Breast epithelium (tissue), 4 donors: ENCODE measurements at regions not wholly inside any gene's neighbourhood (a gene's known extent, or its start where the extent isn't known, plus 50 kb on each side); places are given as distances from the start of the nearest gene placed in this dataset.

Source experiments
- DNase-seq, 2 donors: peaks; one replicate each; pipeline ENCODE4 v3.0.0-alpha.2; 2019; ENCODE audit warnings: low spot score in 2 of 2
- H3K27ac ChIP-seq, 2 donors: fragments of 200-600 bp; sonication (generic) in 1 of 2; one replicate each; pipeline ENCODE4 v1.5.1; 2016 to 2019; ENCODE audit warnings: mild to moderate bottlenecking in 1 of 2
- H3K27me3 ChIP-seq, 2 donors: fragments of 200-600 bp; sonication (generic) in 1 of 2; one replicate each; pipeline versions ENCODE4 v1.5.1 to v1.6.0; 2017 to 2019; ENCODE audit warnings: control low read depth in 1 of 2, mild to moderate bottlenecking in 1 of 2
- H3K36me3 ChIP-seq: fragments of 200-600 bp; one replicate; pipeline ENCODE4 v1.5.1; 2019
- H3K4me1 ChIP-seq, 2 donors: fragments of 200-600 bp; sonication (generic); one replicate each; pipeline ENCODE4 v1.5.1; 2016 to 2019; ENCODE audit warnings: control low read depth in 1 of 2
- H3K4me3 ChIP-seq, 3 donors: fragments of 200-600 bp; sonication (generic); 1 replicate in 2 of 3; 2 replicates in 1 of 3; pipeline ENCODE4 v1.5.1; 2016 to 2019; ENCODE audit warnings: mild to moderate bottlenecking in 3 of 3, moderate library complexity in 2 of 3
- H3K9me3 ChIP-seq, 2 donors: fragments of 200-600 bp; sonication (generic) in 1 of 2; one replicate each; pipeline ENCODE4 v1.5.1; 2016 to 2019; ENCODE audit warnings: control low read depth in 1 of 2
- CTCF ChIP-seq, 3 donors: fragments of 450-650 bp; IDR thresholded peaks; one replicate each; pipeline ENCODE4 v1.5.1; 2016 to 2017; ENCODE audit warnings: antibody characterized with exemption in 3 of 3, mild to moderate bottlenecking in 3 of 3, moderate library complexity in 3 of 3
- POLR2A ChIP-seq: fragments of 450-650 bp; IDR thresholded peaks from one replicate; pipeline ENCODE4 v1.6.1; 2016; ENCODE audit warnings: antibody characterized with exemption, mild to moderate bottlenecking, moderate library complexity
- POLR2AphosphoS5 ChIP-seq, 3 donors: sonication (generic); formaldehyde crosslinking; IDR thresholded peaks; one replicate each; pipeline ENCODE4 v1.6.1; 2017; ENCODE audit warnings: antibody characterized with exemption in 3 of 3
- intact Hi-C: fragments of 100-400 bp; cut with DNase I; formaldehyde crosslinking; loops from one replicate; pipeline ENCODE4 v1.15.1; 2023; ENCODE audit warnings: low total_unique reads

- Histone ChIP-seq H3K9me3 (no peaks in the 10 kb centered on the region), H3K36me3 (no peaks in the 10 kb centered on the region), H3K4me1 (no peaks in the 10 kb centered on the region), H3K27me3 (peaks cover 0 to 3% of the 10 kb centered on the region in 2 donors), H3K4me3 (no peak overlapping the region), H3K27ac (no peak overlapping the region)
- intact Hi-C loops = no loop called here
- TF ChIP-seq POLR2AphosphoS5 (IDR thresholded peaks at IDR 0.05) (no peak), CTCF (IDR thresholded peaks at IDR 0.05) (no peak), POLR2A (no peak)
- DNase-seq = no peak
Observed at GRCh38 chr22:22817468-22818201, 70.0 kb upstream of the IGLL5 start.

DNA sequence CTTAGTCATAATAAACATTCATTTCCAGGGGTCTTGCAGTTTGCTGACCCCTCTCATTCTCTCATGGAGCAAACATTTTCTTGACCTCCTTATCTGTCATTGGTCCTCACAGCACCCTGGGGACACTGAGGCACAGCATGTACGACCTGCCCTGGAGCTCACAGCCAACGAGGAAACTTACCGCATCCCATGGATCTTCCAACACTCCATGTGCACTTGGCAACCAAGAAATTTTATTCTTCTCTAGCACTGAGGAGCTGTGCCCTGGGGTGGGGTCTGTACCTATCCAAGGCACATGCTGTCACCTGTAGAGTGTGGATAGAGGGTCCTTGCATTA lies 69.4 kb upstream of the IGLL5 start:
- Histone ChIP-seq H3K4me3 (no peak overlapping the region), H3K4me1 (no peaks in the 10 kb centered on the region), H3K9me3 (no peaks in the 10 kb centered on the region), H3K27me3 (peaks cover 0 to 3% of the 10 kb centered on the region in 2 donors), H3K36me3 (no peaks in the 10 kb centered on the region), H3K27ac (no peak overlapping the region)
- TF ChIP-seq CTCF (IDR thresholded peaks at IDR 0.05) = no peak
- TF ChIP-seq POLR2AphosphoS5 (IDR thresholded peaks at IDR 0.05) = no peak
- no peak for TF ChIP-seq POLR2A
- no peak for DNase-seq
- intact Hi-C loops = no loop called here

GRCh38 chr22:22818861-22819855 lies 68.5 kb upstream of the IGLL5 start:
- intact Hi-C loops = no loop called here
- TF ChIP-seq POLR2AphosphoS5 (IDR thresholded peaks at IDR 0.05) (no peak), CTCF (IDR thresholded peaks at IDR 0.05) (no peak), POLR2A (no peak)

DNA sequence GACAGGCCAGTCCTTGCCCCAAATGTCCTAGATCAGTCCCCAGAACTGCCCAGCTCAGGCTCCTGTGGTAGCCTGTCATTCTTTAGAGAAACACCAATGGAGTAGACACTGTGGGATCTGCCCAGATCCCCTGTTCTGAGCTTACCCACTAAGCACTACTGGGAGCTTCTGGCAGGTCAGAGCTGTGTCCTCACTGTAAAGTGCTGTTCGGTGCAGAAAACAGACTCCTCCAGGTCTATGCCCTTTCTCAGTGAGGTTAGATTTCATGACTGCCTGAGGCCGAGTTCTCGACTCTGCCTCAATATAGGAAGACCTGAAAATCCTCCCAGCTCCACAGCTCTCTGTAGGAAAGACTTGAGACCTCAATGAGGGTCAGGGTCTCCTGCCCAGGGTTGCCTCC lies 67.5 kb upstream of the IGLL5 start:
- intact Hi-C loops = no loop called here
- Histone ChIP-seq H3K27me3 (peaks cover 0 to 3% of the 10 kb centered on the region in 2 donors), H3K4me3 (no peak overlapping the region), H3K36me3 (no peaks in the 10 kb centered on the region), H3K27ac (no peak overlapping the region), H3K9me3 (no peaks in the 10 kb centered on the region), H3K4me1 (no peaks in the 10 kb centered on the region)
- no peak for TF ChIP-seq CTCF (IDR thresholded peaks at IDR 0.05)
- TF ChIP-seq POLR2AphosphoS5 (IDR thresholded peaks at IDR 0.05) = no peak
- no peak for TF ChIP-seq POLR2A
- DNase-seq = no peak

More at GRCh38 chr22:22818861-22819855, 68.5 kb upstream of the IGLL5 start:
- no peaks in the 10 kb centered on the region for H3K4me1 ChIP-seq
- no peak for DNase-seq
- peaks cover 0 to 3% of the 10 kb centered on the region in 2 donors for H3K27me3 ChIP-seq
- H3K4me3 ChIP-seq = no peak overlapping the region
- H3K9me3 ChIP-seq = no peaks in the 10 kb centered on the region
- no peak overlapping the region for H3K27ac ChIP-seq
- no peaks in the 10 kb centered on the region for H3K36me3 ChIP-seq

DNA sequence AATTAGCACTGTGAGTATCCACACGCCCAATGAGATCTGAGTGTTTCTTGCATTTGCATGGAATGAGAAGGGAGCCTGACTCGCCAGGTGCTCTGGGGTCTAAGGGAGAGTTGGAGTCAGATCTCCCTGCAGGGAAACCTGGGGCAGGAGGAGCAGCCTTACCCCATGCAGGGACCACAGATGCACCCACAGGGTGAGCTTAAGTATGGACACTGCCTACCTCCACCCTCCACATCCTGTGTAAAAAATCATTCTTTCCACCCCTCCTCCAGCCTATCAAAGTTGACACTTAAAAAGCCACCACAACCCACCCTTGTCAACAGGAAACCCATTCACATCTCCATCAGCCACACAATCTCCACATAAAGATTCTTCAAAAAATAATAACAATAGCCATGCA lies 67.0 kb upstream of the IGLL5 start:
- H3K27me3 ChIP-seq = peaks cover 0 to 3% of the 10 kb centered on the region in 2 donors
- intact Hi-C loops = no loop called here
- TF ChIP-seq CTCF (IDR thresholded peaks at IDR 0.05) = no peak
- no peak for TF ChIP-seq POLR2AphosphoS5 (IDR thresholded peaks at IDR 0.05)
- TF ChIP-seq POLR2A = no peak
- H3K4me3 ChIP-seq = no peak overlapping the region
- no peaks in the 10 kb centered on the region for H3K4me1 ChIP-seq
- H3K9me3 ChIP-seq = no peaks in the 10 kb centered on the region
- H3K36me3 ChIP-seq = no peaks in the 10 kb centered on the region
- no peak overlapping the region for H3K27ac ChIP-seq
- no peak for DNase-seq
